Activated gamma-delta T cell treated with Interleukin-2 at 50 U/mL for 16 hours (primary cell): ENCODE measurements at regions not wholly inside any gene's neighbourhood (a gene's known extent, or its start where the extent isn't known, plus 50 kb on each side); places are given as distances from the start of the nearest gene placed in this dataset.
"Not testable (repeated sequence)": the region's sequence is repeated elsewhere in the genome, so short reads cannot be mapped to it uniquely, and the experiment has no call there.

Experiments used
- DNase-seq: peaks from one replicate; pipeline ENCODE4 v3.0.0-alpha.2; 2020

- DNase-seq: no peak
Measured at GRCh38 chrX:39421006-39421405, 619.7 kb downstream of the MID1IP1 start.

GRCh38 chrX:39425124-39425806 lies 624.0 kb downstream of the MID1IP1 start:
- DNase-seq: no peak

- DNase-seq: no peak
Measured at GRCh38 chrX:39426101-39426500, 624.8 kb downstream of the MID1IP1 start.

GRCh38 chrX:39427492-39427891 lies 626.2 kb downstream of the MID1IP1 start:
- DNase-seq: no peak

GRCh38 chrX:39427906-39428305 lies 626.6 kb downstream of the MID1IP1 start:
- DNase-seq: no peak

- DNase-seq: no peak
Measured at GRCh38 chrX:39430551-39430950, 629.3 kb downstream of the MID1IP1 start.

- DNase-seq: no peak
Measured at GRCh38 chrX:39431893-39432292, 630.6 kb downstream of the MID1IP1 start.

GRCh38 chrX:39434671-39435070 lies 633.4 kb downstream of the MID1IP1 start:
- DNase-seq: not testable (repeated sequence)

- not testable (repeated sequence) for DNase-seq
Measured at GRCh38 chrX:39436538-39436937, 635.3 kb downstream of the MID1IP1 start.

GRCh38 chrX:39437670-39438441 lies 636.6 kb downstream of the MID1IP1 start:
- DNase-seq: no peak

GRCh38 chrX:39438603-39439602 lies 637.6 kb downstream of the MID1IP1 start:
- DNase-seq: no peak

GRCh38 chrX:39439906-39440798 lies 638.9 kb downstream of the MID1IP1 start:
- no peak for DNase-seq

- no peak for DNase-seq
Measured at GRCh38 chrX:39440799-39441284, 639.6 kb downstream of the MID1IP1 start.

GRCh38 chrX:39442332-39442731 lies 641.1 kb downstream of the MID1IP1 start:
- no peak for DNase-seq

- no peak for DNase-seq
Measured at GRCh38 chrX:39443240-39443639, 642.0 kb downstream of the MID1IP1 start.

- DNase-seq: peak; percentile 9
Measured at GRCh38 chrX:39445336-39445735, 644.1 kb downstream of the MID1IP1 start.

GRCh38 chrX:39449352-39449751 lies 648.1 kb downstream of the MID1IP1 start:
- no peak for DNase-seq

GRCh38 chrX:39450234-39450977 lies 647.4 kb downstream of the BCOR start:
- DNase-seq: no peak

- DNase-seq: no peak
Measured at GRCh38 chrX:39451046-39451445, 646.7 kb downstream of the BCOR start.

GRCh38 chrX:39452401-39452800 lies 645.4 kb downstream of the BCOR start:
- DNase-seq: no peak
